ENCODE measurements at regions not wholly inside any gene's neighbourhood (a gene's known extent, or its start where the extent isn't known, plus 50 kb on each side); places are given as distances from the start of the nearest gene placed in this dataset.

GRCh38 chrX:122094611-122095010 lies 1047.2 kb downstream of the GLUD2 start:
- no peak for TF ChIP-seq EZH2phosphoT487 (IDR thresholded peaks at IDR 0.05; ENCODE audit: low read depth)
- TF ChIP-seq, protein P1, sequence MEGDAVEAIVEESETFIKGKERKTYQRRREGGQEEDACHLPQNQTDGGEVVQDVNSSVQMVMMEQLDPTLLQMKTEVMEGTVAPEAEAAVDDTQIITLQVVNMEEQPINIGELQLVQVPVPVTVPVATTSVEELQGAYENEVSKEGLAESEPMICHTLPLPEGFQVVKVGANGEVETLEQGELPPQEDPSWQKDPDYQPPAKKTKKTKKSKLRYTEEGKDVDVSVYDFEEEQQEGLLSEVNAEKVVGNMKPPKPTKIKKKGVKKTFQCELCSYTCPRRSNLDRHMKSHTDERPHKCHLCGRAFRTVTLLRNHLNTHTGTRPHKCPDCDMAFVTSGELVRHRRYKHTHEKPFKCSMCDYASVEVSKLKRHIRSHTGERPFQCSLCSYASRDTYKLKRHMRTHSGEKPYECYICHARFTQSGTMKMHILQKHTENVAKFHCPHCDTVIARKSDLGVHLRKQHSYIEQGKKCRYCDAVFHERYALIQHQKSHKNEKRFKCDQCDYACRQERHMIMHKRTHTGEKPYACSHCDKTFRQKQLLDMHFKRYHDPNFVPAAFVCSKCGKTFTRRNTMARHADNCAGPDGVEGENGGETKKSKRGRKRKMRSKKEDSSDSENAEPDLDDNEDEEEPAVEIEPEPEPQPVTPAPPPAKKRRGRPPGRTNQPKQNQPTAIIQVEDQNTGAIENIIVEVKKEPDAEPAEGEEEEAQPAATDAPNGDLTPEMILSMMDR (IDR thresholded peaks at IDR 0.05; ENCODE audit: low read depth, low read length), result no peak
